GM12891 (cell line): ENCODE measurements at regions not wholly inside any gene's neighbourhood (a gene's known extent, or its start where the extent isn't known, plus 50 kb on each side); places are given as distances from the start of the nearest gene placed in this dataset.

Experiments
- POLR2A ChIP-seq: IDR thresholded peaks from 2 replicates; pipeline ENCODE4 v1.6.1; 2011; ENCODE audit warnings: low read depth, low read length, control low read depth
- TAF1 ChIP-seq: IDR thresholded peaks from 2 replicates; pipeline ENCODE4 v1.6.1; 2011; ENCODE audit warnings: low read depth, low read length, control low read depth

DNA sequence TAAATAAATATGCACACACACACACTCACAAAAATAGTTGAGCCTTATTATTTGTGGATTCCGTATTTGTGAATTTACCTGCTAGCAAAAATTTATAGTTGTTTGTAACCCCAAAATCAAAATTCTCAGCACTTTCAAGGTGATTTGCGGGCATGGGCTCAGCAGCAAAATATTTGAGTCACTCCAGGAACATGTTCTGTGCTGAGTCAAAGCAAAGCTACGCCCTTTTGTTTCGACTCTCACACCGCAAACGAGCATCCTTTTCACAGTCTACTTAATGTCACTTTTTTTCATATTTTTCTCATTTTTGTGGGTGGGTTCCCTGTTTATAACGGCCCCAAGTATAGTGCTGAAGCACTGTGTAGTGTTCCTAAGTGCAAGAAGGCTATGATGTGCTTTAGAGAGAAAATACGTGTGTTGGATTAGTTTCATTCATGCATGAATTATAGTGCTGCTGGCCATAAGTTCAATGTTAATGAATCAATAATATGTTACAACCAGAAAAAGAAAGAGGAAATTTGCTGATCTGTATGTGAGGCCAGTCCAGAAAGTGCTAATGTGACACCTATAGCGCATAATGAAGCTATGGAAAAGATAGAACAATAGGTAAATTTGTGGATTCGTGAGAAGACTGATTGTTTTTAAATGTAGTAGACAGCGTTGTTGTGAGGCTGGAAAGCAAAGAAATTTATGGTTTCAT is 723.2 kb upstream of the AGA start:
- no peak for TF ChIP-seq POLR2A
- no peak for TF ChIP-seq TAF1
